ENCODE measurements at regions not wholly inside any gene's neighbourhood (a gene's known extent, or its start where the extent isn't known, plus 50 kb on each side); places are given as distances from the start of the nearest gene placed in this dataset.
"Not testable (repeated sequence)": the region's sequence is repeated elsewhere in the genome, so short reads cannot be mapped to it uniquely, and the experiment has no call there.

- intact Hi-C loops (cut with micrococcal nuclease): no loop called here
- H3K27ac Mint-ChIP-seq: no peak overlapping the region
- H3K27me3 Mint-ChIP-seq: no peaks in the 10 kb centered on the region
- peaks cover 28% of the 10 kb centered on the region for H3K9me3 Mint-ChIP-seq
- no peaks in the 10 kb centered on the region for H3K36me3 Mint-ChIP-seq (ENCODE audit: low read depth)
- no peak overlapping the region for H3K4me3 Mint-ChIP-seq
- no peaks in the 10 kb centered on the region for H3K4me1 Mint-ChIP-seq (ENCODE audit: low read depth)
Observed at GRCh38 chr10:130968964-130969363, 342.6 kb downstream of the TCERG1L start.

- intact Hi-C loops (cut with micrococcal nuclease): no loop called here
- no peaks in the 10 kb centered on the region for H3K36me3 Mint-ChIP-seq (ENCODE audit: low read depth)
Observed at GRCh38 chr10:130969700-130970099, 341.8 kb downstream of the TCERG1L start.

GRCh38 chr10:130970341-130971122 lies 341.0 kb downstream of the TCERG1L start:
- intact Hi-C loops (cut with micrococcal nuclease): no loop called here
- H3K4me1 Mint-ChIP-seq (ENCODE audit: low read depth): no peaks in the 10 kb centered on the region
- H3K27ac Mint-ChIP-seq: no peak overlapping the region
- H3K4me3 Mint-ChIP-seq: no peak overlapping the region
- H3K27me3 Mint-ChIP-seq: no peaks in the 10 kb centered on the region
- peaks cover 28% of the 10 kb centered on the region for H3K9me3 Mint-ChIP-seq
- H3K36me3 Mint-ChIP-seq (ENCODE audit: low read depth): no peaks in the 10 kb centered on the region

More at GRCh38 chr10:130969700-130970099, 341.8 kb downstream of the TCERG1L start:
- Mint-ChIP-seq H3K9me3 (peaks cover 28% of the 10 kb centered on the region), H3K4me3 (no peak overlapping the region), H3K27ac (no peak overlapping the region), H3K4me1 (ENCODE audit: low read depth) (no peaks in the 10 kb centered on the region), H3K27me3 (no peaks in the 10 kb centered on the region)

DNA sequence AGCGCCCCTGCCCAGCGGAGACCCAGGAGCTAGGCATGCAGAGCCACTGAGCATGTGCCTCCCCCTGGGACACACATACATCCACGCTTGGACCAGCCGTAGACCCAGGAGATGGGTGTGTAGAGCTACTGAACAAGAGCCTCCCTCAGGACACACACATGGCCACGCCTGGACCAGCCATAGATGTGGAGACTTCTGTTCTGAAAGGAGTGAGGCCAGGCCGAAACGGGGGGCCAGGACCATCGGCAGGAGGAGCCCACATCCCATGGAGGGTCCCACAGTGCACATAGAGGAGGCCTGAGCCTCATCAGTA lies 340.4 kb downstream of the TCERG1L start:
- Mint-ChIP-seq H3K4me3 (no peak overlapping the region), H3K27ac (no peak overlapping the region), H3K9me3 (peaks cover 33% of the 10 kb centered on the region), H3K36me3 (ENCODE audit: low read depth) (no peaks in the 10 kb centered on the region), H3K4me1 (ENCODE audit: low read depth) (no peaks in the 10 kb centered on the region), H3K27me3 (no peaks in the 10 kb centered on the region)
- intact Hi-C loops (cut with micrococcal nuclease): no loop called here

- intact Hi-C loops (cut with micrococcal nuclease): no loop called here
- peaks cover 36% of the 10 kb centered on the region for H3K9me3 Mint-ChIP-seq
- no peak overlapping the region for H3K27ac Mint-ChIP-seq
- H3K4me1 Mint-ChIP-seq (ENCODE audit: low read depth): no peaks in the 10 kb centered on the region
- no peaks in the 10 kb centered on the region for H3K36me3 Mint-ChIP-seq (ENCODE audit: low read depth)
- H3K4me3 Mint-ChIP-seq: no peak overlapping the region
- H3K27me3 Mint-ChIP-seq: no peaks in the 10 kb centered on the region
Observed at GRCh38 chr10:130973127-130973839, 338.2 kb downstream of the TCERG1L start.

GRCh38 chr10:130974166-130974565 lies 337.4 kb downstream of the TCERG1L start:
- Mint-ChIP-seq H3K4me1 (ENCODE audit: low read depth) (no peaks in the 10 kb centered on the region), H3K36me3 (ENCODE audit: low read depth) (no peaks in the 10 kb centered on the region), H3K4me3 (no peak overlapping the region), H3K9me3 (peaks cover 36% of the 10 kb centered on the region), H3K27ac (no peak overlapping the region), H3K27me3 (no peaks in the 10 kb centered on the region)
- intact Hi-C loops (cut with micrococcal nuclease): no loop called here

GRCh38 chr10:130975351-130975750 lies 336.2 kb downstream of the TCERG1L start:
- H3K4me1 Mint-ChIP-seq (ENCODE audit: low read depth); intact Hi-C loops (cut with micrococcal nuclease); H3K36me3 Mint-ChIP-seq (ENCODE audit: low read depth); H3K4me3 Mint-ChIP-seq; H3K27ac Mint-ChIP-seq; H3K27me3 Mint-ChIP-seq: not testable (repeated sequence)
- H3K9me3 Mint-ChIP-seq: peaks cover 44% of the 10 kb centered on the region

DNA sequence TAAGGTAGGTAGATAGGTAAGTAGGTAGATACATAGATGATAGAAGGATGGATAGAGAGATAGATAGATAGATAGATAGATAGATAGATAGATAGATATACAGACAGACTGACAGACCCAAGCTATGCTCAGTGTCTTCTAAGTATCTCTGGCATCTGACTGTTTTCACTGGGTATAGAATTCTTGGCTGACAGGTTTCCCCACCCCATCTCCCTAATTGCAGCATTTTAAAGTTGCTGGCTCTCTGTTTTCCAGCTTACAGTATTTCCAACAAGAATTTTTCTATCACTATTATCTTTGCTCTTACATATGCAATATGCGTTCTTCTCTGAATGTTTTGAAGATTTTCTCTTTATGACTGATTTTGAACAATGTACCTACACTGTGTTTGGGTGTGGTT lies 328.7 kb downstream of the TCERG1L start:
- no peaks in the 10 kb centered on the region for H3K27me3 Mint-ChIP-seq
- no peak overlapping the region for H3K27ac Mint-ChIP-seq
- H3K9me3 Mint-ChIP-seq: peaks cover 28% of the 10 kb centered on the region
- no peaks in the 10 kb centered on the region for H3K4me1 Mint-ChIP-seq (ENCODE audit: low read depth)
- intact Hi-C loops (cut with micrococcal nuclease): no loop called here
- H3K4me3 Mint-ChIP-seq: no peak overlapping the region
- H3K36me3 Mint-ChIP-seq (ENCODE audit: low read depth): no peaks in the 10 kb centered on the region

- Mint-ChIP-seq H3K27me3 (no peaks in the 10 kb centered on the region), H3K9me3 (peaks cover 28% of the 10 kb centered on the region), H3K27ac (no peak overlapping the region), H3K4me3 (no peak overlapping the region), H3K4me1 (ENCODE audit: low read depth) (no peaks in the 10 kb centered on the region), H3K36me3 (ENCODE audit: low read depth) (no peaks in the 10 kb centered on the region)
- intact Hi-C loops (cut with micrococcal nuclease): no loop called here
Observed at GRCh38 chr10:130983749-130984148, 327.8 kb downstream of the TCERG1L start.

DNA sequence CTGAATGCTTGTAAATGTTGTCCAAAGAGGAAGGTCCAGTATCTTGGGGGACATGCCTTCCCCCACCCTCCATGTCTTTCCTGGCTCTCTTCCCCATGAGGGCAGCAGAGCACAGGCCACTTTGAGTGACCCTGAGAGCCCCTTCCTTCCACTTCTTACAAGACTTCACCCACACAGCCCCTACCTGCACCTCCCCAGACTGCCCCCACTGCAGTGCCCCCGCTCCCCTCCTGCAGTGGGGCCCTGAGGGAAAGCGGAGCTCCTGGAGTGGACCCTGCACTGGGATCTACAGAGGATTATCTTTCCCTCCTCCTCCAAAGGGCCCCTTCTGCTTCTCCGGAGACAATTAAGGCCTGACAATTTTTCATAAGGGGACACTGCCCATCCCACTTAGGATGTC lies 326.8 kb downstream of the TCERG1L start:
- Mint-ChIP-seq H3K4me1 (ENCODE audit: low read depth) (no peaks in the 10 kb centered on the region), H3K4me3 (no peak overlapping the region), H3K27me3 (no peaks in the 10 kb centered on the region), H3K9me3 (peaks cover 24% of the 10 kb centered on the region), H3K36me3 (ENCODE audit: low read depth) (no peaks in the 10 kb centered on the region), H3K27ac (no peak overlapping the region)
- intact Hi-C loops (cut with micrococcal nuclease): no loop called here

GRCh38 chr10:130985158-130985753 lies 326.3 kb downstream of the TCERG1L start:
- peaks cover 20% of the 10 kb centered on the region for H3K9me3 Mint-ChIP-seq
- intact Hi-C loops (cut with micrococcal nuclease): no loop called here
- no peaks in the 10 kb centered on the region for H3K4me1 Mint-ChIP-seq (ENCODE audit: low read depth)
- H3K4me3 Mint-ChIP-seq: no peak overlapping the region
- no peaks in the 10 kb centered on the region for H3K36me3 Mint-ChIP-seq (ENCODE audit: low read depth)
- H3K27me3 Mint-ChIP-seq: no peaks in the 10 kb centered on the region
- H3K27ac Mint-ChIP-seq: no peak overlapping the region

DNA sequence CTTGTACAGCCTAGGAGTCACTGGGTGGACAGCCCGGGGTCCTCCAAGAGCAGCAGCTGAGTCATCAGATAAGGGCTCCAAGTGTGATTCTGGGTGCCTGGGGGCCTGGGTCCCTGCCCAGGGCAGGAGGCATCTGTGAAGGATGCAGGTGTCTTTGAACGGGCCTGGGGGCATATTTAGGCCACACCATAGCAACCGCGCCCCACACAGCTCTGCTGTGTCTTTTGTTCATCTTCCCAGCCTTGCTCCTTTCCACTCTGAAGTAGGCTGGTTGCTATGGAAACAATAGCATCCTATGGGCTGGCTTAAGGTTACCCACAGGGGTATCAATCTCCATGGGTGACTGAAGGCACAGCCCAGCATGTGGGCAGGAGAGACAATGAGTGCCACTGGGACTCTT lies 324.7 kb downstream of the TCERG1L start:
- intact Hi-C loops (cut with micrococcal nuclease): no loop called here
- Mint-ChIP-seq H3K9me3 (peaks cover 20% of the 10 kb centered on the region), H3K4me1 (ENCODE audit: low read depth) (no peaks in the 10 kb centered on the region), H3K36me3 (ENCODE audit: low read depth) (no peaks in the 10 kb centered on the region), H3K27me3 (no peaks in the 10 kb centered on the region), H3K27ac (no peak overlapping the region), H3K4me3 (no peak overlapping the region)

GRCh38 chr10:130987401-130987800 lies 324.1 kb downstream of the TCERG1L start:
- no peak overlapping the region for H3K27ac Mint-ChIP-seq
- H3K4me3 Mint-ChIP-seq: no peak overlapping the region
- H3K36me3 Mint-ChIP-seq (ENCODE audit: low read depth): no peaks in the 10 kb centered on the region
- intact Hi-C loops (cut with micrococcal nuclease): no loop called here
- no peaks in the 10 kb centered on the region for H3K4me1 Mint-ChIP-seq (ENCODE audit: low read depth)
- H3K9me3 Mint-ChIP-seq: peaks cover 18% of the 10 kb centered on the region
- no peaks in the 10 kb centered on the region for H3K27me3 Mint-ChIP-seq

DNA sequence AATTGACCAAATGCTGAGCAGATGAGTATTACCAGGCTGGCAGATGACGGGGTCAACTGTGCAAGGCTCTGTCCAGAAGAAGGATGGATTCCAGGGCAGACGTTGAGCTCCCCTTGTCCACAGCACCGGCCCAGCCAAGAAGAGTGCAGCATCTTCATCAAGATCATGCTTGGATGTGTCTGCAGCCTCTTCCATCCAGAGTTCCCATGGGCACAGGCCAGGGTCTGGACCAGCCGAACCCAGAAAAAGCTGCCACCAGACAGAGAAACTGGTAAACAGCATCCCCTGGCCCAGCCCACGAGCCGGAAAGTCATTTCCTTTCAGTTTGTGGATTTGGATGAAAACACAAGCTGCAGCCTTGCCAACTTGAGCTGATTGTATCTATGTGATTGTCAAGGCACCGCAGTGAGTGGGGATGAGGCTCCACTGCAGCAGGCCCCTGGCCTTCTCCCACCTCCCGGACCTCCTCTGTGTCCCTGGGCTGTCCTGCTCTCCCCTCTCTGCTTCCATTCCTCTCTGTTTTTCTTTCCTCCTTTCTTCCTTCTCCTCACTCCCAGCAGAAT lies 321.8 kb downstream of the TCERG1L start:
- no peaks in the 10 kb centered on the region for H3K9me3 Mint-ChIP-seq
- no peaks in the 10 kb centered on the region for H3K4me1 Mint-ChIP-seq (ENCODE audit: low read depth)
- H3K27me3 Mint-ChIP-seq: no peaks in the 10 kb centered on the region
- H3K27ac Mint-ChIP-seq: no peak overlapping the region
- H3K4me3 Mint-ChIP-seq: no peak overlapping the region
- H3K36me3 Mint-ChIP-seq (ENCODE audit: low read depth): no peaks in the 10 kb centered on the region
- intact Hi-C loops (cut with micrococcal nuclease): no loop called here

All from dendritic cell treated with granulocyte-macrophage colony-stimulating factor and Interleukin-4, amounts not matched to agents 40 ng/mL and 50 ng/mL, for 4 days (primary cell).